Panc1 (cell line): ENCODE measurements at regions not wholly inside any gene's neighbourhood (a gene's known extent, or its start where the extent isn't known, plus 50 kb on each side); places are given as distances from the start of the nearest gene placed in this dataset.

ENCODE experiments used
- POLR2AphosphoS5 ChIP-seq: IDR thresholded peaks from 2 replicates; pipeline ENCODE4 v1.6.1; 2012; ENCODE audit warnings: mild to moderate bottlenecking, low read depth, low read length, moderate library complexity
- TCF7L2 ChIP-seq: IDR thresholded peaks from 2 replicates; pipeline ENCODE4 v1.6.1; 2011; ENCODE audit warnings: mild to moderate bottlenecking, low read depth, low read length, inconsistent platforms
- TF ChIP-seq, protein P1 (sequence below): fragments of 450-650 bp; IDR thresholded peaks from 2 replicates; pipeline ENCODE4 v1.5.1; 2017; ENCODE audit warnings: mild to moderate bottlenecking
- TF ChIP-seq, protein P2 (sequence below), 2 experiments: IDR thresholded peaks; 2 replicates each; pipeline ENCODE4 v1.6.1; 2011 to 2012; ENCODE audit warnings: low read depth in 2 of 2, control low read depth in 1 of 2, low read length in 1 of 2, mild to moderate bottlenecking in 1 of 2, moderate library complexity in 1 of 2; ENCODE audit not compliant: insufficient read depth in 1 of 2

DNA sequence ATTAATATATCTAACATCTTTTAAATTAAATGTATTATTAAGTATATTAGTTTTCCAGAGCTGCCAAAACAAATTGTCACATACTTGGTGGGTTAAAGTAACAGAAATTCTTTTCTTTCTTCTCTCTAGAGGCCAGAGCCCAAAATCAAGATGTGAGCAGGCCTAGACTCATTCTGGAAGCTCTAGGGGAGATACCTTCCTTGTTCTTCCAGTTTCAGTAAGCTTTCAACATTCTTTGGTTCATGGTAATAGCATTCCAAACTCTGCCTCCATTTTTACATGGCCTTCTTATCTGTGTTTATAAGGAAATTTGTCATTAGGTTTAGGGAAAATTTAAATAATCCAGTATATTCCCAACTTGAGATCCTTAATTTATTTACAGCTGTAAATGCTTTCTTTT is 1054.6 kb upstream of the GBE1 start:
- TF ChIP-seq, protein P1, sequence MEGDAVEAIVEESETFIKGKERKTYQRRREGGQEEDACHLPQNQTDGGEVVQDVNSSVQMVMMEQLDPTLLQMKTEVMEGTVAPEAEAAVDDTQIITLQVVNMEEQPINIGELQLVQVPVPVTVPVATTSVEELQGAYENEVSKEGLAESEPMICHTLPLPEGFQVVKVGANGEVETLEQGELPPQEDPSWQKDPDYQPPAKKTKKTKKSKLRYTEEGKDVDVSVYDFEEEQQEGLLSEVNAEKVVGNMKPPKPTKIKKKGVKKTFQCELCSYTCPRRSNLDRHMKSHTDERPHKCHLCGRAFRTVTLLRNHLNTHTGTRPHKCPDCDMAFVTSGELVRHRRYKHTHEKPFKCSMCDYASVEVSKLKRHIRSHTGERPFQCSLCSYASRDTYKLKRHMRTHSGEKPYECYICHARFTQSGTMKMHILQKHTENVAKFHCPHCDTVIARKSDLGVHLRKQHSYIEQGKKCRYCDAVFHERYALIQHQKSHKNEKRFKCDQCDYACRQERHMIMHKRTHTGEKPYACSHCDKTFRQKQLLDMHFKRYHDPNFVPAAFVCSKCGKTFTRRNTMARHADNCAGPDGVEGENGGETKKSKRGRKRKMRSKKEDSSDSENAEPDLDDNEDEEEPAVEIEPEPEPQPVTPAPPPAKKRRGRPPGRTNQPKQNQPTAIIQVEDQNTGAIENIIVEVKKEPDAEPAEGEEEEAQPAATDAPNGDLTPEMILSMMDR, result no peak
- TF ChIP-seq POLR2AphosphoS5 (no peak), TCF7L2 (no peak)
- TF ChIP-seq, protein P2, sequence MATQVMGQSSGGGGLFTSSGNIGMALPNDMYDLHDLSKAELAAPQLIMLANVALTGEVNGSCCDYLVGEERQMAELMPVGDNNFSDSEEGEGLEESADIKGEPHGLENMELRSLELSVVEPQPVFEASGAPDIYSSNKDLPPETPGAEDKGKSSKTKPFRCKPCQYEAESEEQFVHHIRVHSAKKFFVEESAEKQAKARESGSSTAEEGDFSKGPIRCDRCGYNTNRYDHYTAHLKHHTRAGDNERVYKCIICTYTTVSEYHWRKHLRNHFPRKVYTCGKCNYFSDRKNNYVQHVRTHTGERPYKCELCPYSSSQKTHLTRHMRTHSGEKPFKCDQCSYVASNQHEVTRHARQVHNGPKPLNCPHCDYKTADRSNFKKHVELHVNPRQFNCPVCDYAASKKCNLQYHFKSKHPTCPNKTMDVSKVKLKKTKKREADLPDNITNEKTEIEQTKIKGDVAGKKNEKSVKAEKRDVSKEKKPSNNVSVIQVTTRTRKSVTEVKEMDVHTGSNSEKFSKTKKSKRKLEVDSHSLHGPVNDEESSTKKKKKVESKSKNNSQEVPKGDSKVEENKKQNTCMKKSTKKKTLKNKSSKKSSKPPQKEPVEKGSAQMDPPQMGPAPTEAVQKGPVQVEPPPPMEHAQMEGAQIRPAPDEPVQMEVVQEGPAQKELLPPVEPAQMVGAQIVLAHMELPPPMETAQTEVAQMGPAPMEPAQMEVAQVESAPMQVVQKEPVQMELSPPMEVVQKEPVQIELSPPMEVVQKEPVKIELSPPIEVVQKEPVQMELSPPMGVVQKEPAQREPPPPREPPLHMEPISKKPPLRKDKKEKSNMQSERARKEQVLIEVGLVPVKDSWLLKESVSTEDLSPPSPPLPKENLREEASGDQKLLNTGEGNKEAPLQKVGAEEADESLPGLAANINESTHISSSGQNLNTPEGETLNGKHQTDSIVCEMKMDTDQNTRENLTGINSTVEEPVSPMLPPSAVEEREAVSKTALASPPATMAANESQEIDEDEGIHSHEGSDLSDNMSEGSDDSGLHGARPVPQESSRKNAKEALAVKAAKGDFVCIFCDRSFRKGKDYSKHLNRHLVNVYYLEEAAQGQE (IDR thresholded peaks at IDR 0.05; ENCODE audit: insufficient read depth in 1 of 2, low read depth in 2 of 2, low read length in 1 of 2), result no peak
